HCT116 (cell line): ENCODE measurements at regions not wholly inside any gene's neighbourhood (a gene's known extent, or its start where the extent isn't known, plus 50 kb on each side); places are given as distances from the start of the nearest gene placed in this dataset.

Experiments used
- ATAC-seq: fragments of 200-7000 bp; cut with Tn5 transposase; 2 replicates; pipeline ENCODE4 v1.9.1; 2020; ENCODE audit warnings: mild to moderate bottlenecking, moderate library complexity
- BruUV-seq: library from RNA; stranded (reverse); fragments of 400-500 nt; replicated peaks from 2 replicates; lab custom pipeline; 2021; lab: Mats Ljungman, UMichigan
- CTCF ChIA-PET: fragments of 300-600 bp; sonication (Branson Sonifier 250); formaldehyde crosslinking; loops from one replicate; lab custom pipeline; 2021; ENCODE audit warnings: antibody characterized with exemption; lab: Charles Lee
- POLR2A ChIA-PET: fragments of 300-600, 350-600 bp; sonication (Branson Sonifier 250); formaldehyde crosslinking; loops from one replicate; lab custom pipeline; 2021; ENCODE audit warnings: antibody characterized with exemption; lab: Charles Lee
- RAD21 ChIA-PET, 2 experiments: fragments of 300-600 bp; sonication (Branson Sonifier 250); formaldehyde crosslinking; loops; one replicate each; lab custom pipeline; 2023; ENCODE audit warnings: low total read pairs in 2 of 2; ENCODE audit not compliant: uncharacterized antibody in 2 of 2, unreplicated experiment in 2 of 2, low non-redundant PET in 1 of 2; lab: Charles Lee
- DNase-seq: peaks from one replicate; pipeline ENCODE4 v3.0.0-alpha.2; 2010; ENCODE audit warnings: low read depth, low spot score
- H2AFZ ChIP-seq: fragments of 200-600 bp; shearing (Covaris generic), sonication (generic); 2 replicates; pipeline ENCODE4 v1.6.1; 2017; ENCODE audit warnings: low read depth, mixed run types, mixed read lengths, antibody characterized with exemption, low read length; ENCODE audit not compliant: poor library complexity, severe bottlenecking
- H3K27ac ChIP-seq: 2 replicates; pipeline ENCODE4 v1.5.1; 2012; ENCODE audit warnings: low read depth, low read length
- H3K27me3 ChIP-seq: fragments of 200-600 bp; sonication (generic); 2 replicates; pipeline ENCODE4 v1.6.1; 2016; ENCODE audit warnings: mixed run types, low read length, mixed read lengths; ENCODE audit not compliant: insufficient read depth
- H3K36me3 ChIP-seq, 2 experiments: fragments of 200-500 bp in 1 of 2; fragments of 200-600 bp in 1 of 2; sonication (Bioruptor generic) in 1 of 2; sonication (generic) in 1 of 2; 2 replicates each; pipeline versions ENCODE4 v1.5.1 to v1.6.1; 2014 to 2016; ENCODE audit warnings: low read length in 2 of 2, inconsistent platforms in 1 of 2, mixed read lengths in 1 of 2, mixed run types in 1 of 2; ENCODE audit not compliant: insufficient read depth in 2 of 2, control insufficient read depth in 1 of 2
- H3K4me1 ChIP-seq, 2 experiments: fragments of 200-600 bp in 1 of 2; sonication (generic) in 1 of 2; 2 replicates each; pipeline versions ENCODE4 v1.5.1 to v1.6.1; 2012 to 2017; ENCODE audit warnings: low read length in 2 of 2, inconsistent platforms in 1 of 2, mild to moderate bottlenecking in 1 of 2, mixed read lengths in 1 of 2, mixed run types in 1 of 2, moderate library complexity in 1 of 2; ENCODE audit not compliant: insufficient read depth in 2 of 2, control insufficient read depth in 1 of 2
- H3K4me2 ChIP-seq: fragments of 200-600 bp; sonication (generic); 2 replicates; pipeline ENCODE4 v1.6.1; 2017; ENCODE audit warnings: mixed run types, low read length, mixed read lengths
- H3K4me3 ChIP-seq, 2 experiments: fragments of 200-600 bp in 1 of 2; sonication (generic) in 1 of 2; replicated peaks in 1 of 2; 2 replicates each; pipeline ENCODE4 v1.5.1; 2011 to 2016; ENCODE audit warnings: low read length in 2 of 2, control low read depth in 1 of 2, low read depth in 1 of 2, mild to moderate bottlenecking in 1 of 2, mixed read lengths in 1 of 2, mixed run types in 1 of 2
- H3K79me2 ChIP-seq: fragments of 200-600 bp; sonication (generic); 2 replicates; pipeline ENCODE4 v1.6.1; 2017; ENCODE audit warnings: mild to moderate bottlenecking, mixed run types, low read length, moderate library complexity, mixed read lengths; ENCODE audit not compliant: insufficient read depth
- H3K9ac ChIP-seq: fragments of 200-600 bp; sonication (generic); 2 replicates; pipeline ENCODE4 v1.6.1; 2016; ENCODE audit warnings: low read length, mixed read lengths
- H3K9me2 ChIP-seq: fragments of 200-600 bp; sonication (generic), shearing (Covaris generic); 2 replicates; pipeline ENCODE4 v1.6.1; 2017; ENCODE audit warnings: mixed run types, mild to moderate bottlenecking, moderate library complexity; ENCODE audit not compliant: insufficient read depth
- H3K9me3 ChIP-seq, 2 experiments: fragments of 200-500 bp in 1 of 2; fragments of 200-600 bp in 1 of 2; sonication (Bioruptor generic) in 1 of 2; sonication (generic) in 1 of 2; 2 replicates each; pipeline ENCODE4 v1.6.1; 2014 to 2017; ENCODE audit warnings: low read length in 2 of 2, mixed read lengths in 2 of 2, inconsistent platforms in 1 of 2, low read depth in 1 of 2, mild to moderate bottlenecking in 1 of 2, mixed run types in 1 of 2, moderate library complexity in 1 of 2; ENCODE audit not compliant: control insufficient read depth in 1 of 2, insufficient read depth in 1 of 2
- H4K20me1 ChIP-seq: fragments of 200-600 bp; sonication (generic), shearing (Covaris generic); 2 replicates; pipeline ENCODE4 v1.6.1; 2017; ENCODE audit warnings: mixed run types, mild to moderate bottlenecking, moderate library complexity; ENCODE audit not compliant: insufficient read depth
- CEBPB ChIP-seq: IDR thresholded peaks from 2 replicates; pipeline ENCODE4 v1.6.1; 2012; ENCODE audit warnings: low read depth
- CTCF ChIP-seq, 3 experiments: fragments of 200-600 bp in 1 of 3; sonication (generic) in 1 of 3; IDR thresholded peaks in 2 of 3; conservative IDR thresholded peaks in 1 of 3; 2 replicates each; pipeline ENCODE4 v1.5.1; 2012 to 2017; ENCODE audit warnings: low read depth in 2 of 3, low read length in 2 of 3, antibody characterized with exemption in 1 of 3, borderline replicate concordance in 1 of 3, control low read depth in 1 of 3, mild to moderate bottlenecking in 1 of 3, mixed read lengths in 1 of 3, mixed run types in 1 of 3, moderate library complexity in 1 of 3; ENCODE audit not compliant: insufficient read depth in 1 of 3
- EGR1 ChIP-seq: IDR thresholded peaks from 2 replicates; pipeline ENCODE4 v1.6.1; 2012; ENCODE audit warnings: low read depth
- ELF1 ChIP-seq: IDR thresholded peaks from 2 replicates; pipeline ENCODE4 v1.6.1; 2012; ENCODE audit warnings: low read depth, borderline replicate concordance
- EZH2phosphoT487 ChIP-seq: fragments of 200-600 bp; IDR thresholded peaks from 2 replicates; pipeline ENCODE4 v1.6.1; 2018; ENCODE audit warnings: antibody characterized with exemption, borderline replicate concordance
- FOSL1 ChIP-seq: IDR thresholded peaks from 2 replicates; pipeline ENCODE4 v1.6.1; 2012; ENCODE audit warnings: low read depth
- MAX ChIP-seq: IDR thresholded peaks from 2 replicates; pipeline ENCODE4 v1.6.1; 2012
- POLR2AphosphoS5 ChIP-seq: IDR thresholded peaks from 2 replicates; pipeline ENCODE4 v1.6.1; 2011; ENCODE audit warnings: mild to moderate bottlenecking, low read depth, low read length, moderate library complexity
- RAD21 ChIP-seq: IDR thresholded peaks from 2 replicates; pipeline ENCODE4 v1.6.1; 2012; ENCODE audit warnings: low read depth, mild to moderate bottlenecking
- REST ChIP-seq: IDR thresholded peaks from 2 replicates; pipeline ENCODE4 v1.6.1; 2012; ENCODE audit warnings: low read depth
- SP1 ChIP-seq: IDR thresholded peaks from 2 replicates; pipeline ENCODE4 v1.6.1; 2012; ENCODE audit warnings: low read depth
- SRF ChIP-seq: IDR thresholded peaks from 2 replicates; pipeline ENCODE4 v1.6.1; 2012; ENCODE audit warnings: low read depth
- TCF7L2 ChIP-seq: IDR thresholded peaks from 2 replicates; pipeline ENCODE4 v1.7.0; 2011; ENCODE audit warnings: borderline replicate concordance, inconsistent platforms; ENCODE audit not compliant: insufficient read depth, insufficient read length; ENCODE audit errors: extremely low read depth
- ZNF274 ChIP-seq: fragments of 200-500 bp; sonication (Bioruptor generic); IDR thresholded peaks from 2 replicates; pipeline ENCODE4 v1.6.1; 2014; ENCODE audit warnings: mild to moderate bottlenecking, low read depth, low read length, inconsistent platforms
- intact Hi-C: fragments of 100-400 bp; cut with micrococcal nuclease; formaldehyde crosslinking; loops from 2 replicates; pipeline ENCODE4 v1.10.0; 2022

- ChIA-PET CTCF (no interaction called here), RAD21 (no interaction called here), POLR2A (no interaction called here)
- H3K4me3 ChIP-seq = no peak overlapping the region
- DNase-seq (no peak), ATAC-seq (no peak)
- BruUV-seq = no TSS peak
- no peaks in the 10 kb centered on the region for H3K9me2 ChIP-seq
- no peak overlapping the region for H3K27ac ChIP-seq
- peaks cover 7 to 20% of the 10 kb centered on the region in 2 experiments; a peak in 2 of 4 replicates for H3K9me3 ChIP-seq
- H3K36me3 ChIP-seq = no peaks in the 10 kb centered on the region
- H2AFZ ChIP-seq = no peak overlapping the region
- no peak overlapping the region for H3K9ac ChIP-seq
- no peak for TF ChIP-seq SP1
- H3K27me3 ChIP-seq = no peaks in the 10 kb centered on the region
- no peaks in the 10 kb centered on the region for H3K4me1 ChIP-seq
- no peaks in the 10 kb centered on the region for H4K20me1 ChIP-seq
- intact Hi-C loops = no loop called here
- H3K4me2 ChIP-seq = no peak overlapping the region
- no peaks in the 10 kb centered on the region for H3K79me2 ChIP-seq
Measured at GRCh38 chr12:127883013-127883412, 384.0 kb upstream of the TMEM132C start.

GRCh38 chr12:127885954-127886750 is 380.8 kb upstream of the TMEM132C start:
- intact Hi-C loops = no loop called here
- CTCF ChIA-PET = no interaction called here
- Histone ChIP-seq H3K9me2 (no peaks in the 10 kb centered on the region), H3K4me3 (no peak overlapping the region), H3K27me3 (no peaks in the 10 kb centered on the region), H3K79me2 (no peaks in the 10 kb centered on the region), H4K20me1 (no peaks in the 10 kb centered on the region), H2AFZ (no peak overlapping the region), H3K9ac (no peak overlapping the region), H3K9me3 (peaks cover 7 to 21% of the 10 kb centered on the region in 2 experiments; a peak in 2 of 4 replicates), H3K27ac (no peak overlapping the region), H3K4me1 (no peaks in the 10 kb centered on the region), H3K4me2 (no peak overlapping the region), H3K36me3 (no peaks in the 10 kb centered on the region)
- BruUV-seq = no TSS peak
- DNase-seq (no peak), ATAC-seq (no peak)
- RAD21 ChIA-PET = no interaction called here
- POLR2A ChIA-PET = no interaction called here
- TF ChIP-seq ZNF274 (no peak), RAD21 (no peak), CTCF (IDR thresholded peaks at IDR 0.05 in 2 of 3, conservative IDR thresholded peaks at IDR 0.05 in 1 of 3; ENCODE audit: borderline replicate concordance in 1 of 3, insufficient read depth in 1 of 3, low read depth in 2 of 3, low read length in 2 of 3) (no peak), TCF7L2 (no peak), EGR1 (no peak), SRF (no peak), SP1 (no peak), MAX (no peak), REST (no peak), ELF1 (no peak), EZH2phosphoT487 (no peak), FOSL1 (no peak), POLR2AphosphoS5 (no peak), CEBPB (no peak)
- TF ChIP-seq, all 23 proteins: peak for 0
